ENCODE measurements at regions not wholly inside any gene's neighbourhood (a gene's known extent, or its start where the extent isn't known, plus 50 kb on each side); places are given as distances from the start of the nearest gene placed in this dataset.

DNA sequence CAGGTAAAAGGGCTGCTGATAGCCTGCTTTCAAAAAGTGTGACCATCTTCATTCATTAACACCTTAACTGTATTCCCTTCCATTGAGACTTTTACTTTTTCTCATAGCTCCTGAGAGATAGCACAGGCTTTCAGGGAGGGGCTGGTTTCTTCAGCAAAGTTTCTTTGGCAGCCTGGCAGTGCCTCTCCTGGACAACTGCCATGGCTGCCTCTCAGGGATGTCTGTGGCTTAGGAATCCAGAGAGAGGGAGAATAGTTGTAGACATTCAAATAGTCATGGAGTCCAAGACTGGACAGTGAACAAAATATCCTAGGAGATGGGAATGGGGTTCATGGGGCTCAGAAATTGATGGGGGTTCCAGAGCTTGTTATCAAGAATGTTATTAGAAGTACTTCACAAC lies 81.1 kb downstream of the FAM47B start:
- TF ChIP-seq, protein P1, sequence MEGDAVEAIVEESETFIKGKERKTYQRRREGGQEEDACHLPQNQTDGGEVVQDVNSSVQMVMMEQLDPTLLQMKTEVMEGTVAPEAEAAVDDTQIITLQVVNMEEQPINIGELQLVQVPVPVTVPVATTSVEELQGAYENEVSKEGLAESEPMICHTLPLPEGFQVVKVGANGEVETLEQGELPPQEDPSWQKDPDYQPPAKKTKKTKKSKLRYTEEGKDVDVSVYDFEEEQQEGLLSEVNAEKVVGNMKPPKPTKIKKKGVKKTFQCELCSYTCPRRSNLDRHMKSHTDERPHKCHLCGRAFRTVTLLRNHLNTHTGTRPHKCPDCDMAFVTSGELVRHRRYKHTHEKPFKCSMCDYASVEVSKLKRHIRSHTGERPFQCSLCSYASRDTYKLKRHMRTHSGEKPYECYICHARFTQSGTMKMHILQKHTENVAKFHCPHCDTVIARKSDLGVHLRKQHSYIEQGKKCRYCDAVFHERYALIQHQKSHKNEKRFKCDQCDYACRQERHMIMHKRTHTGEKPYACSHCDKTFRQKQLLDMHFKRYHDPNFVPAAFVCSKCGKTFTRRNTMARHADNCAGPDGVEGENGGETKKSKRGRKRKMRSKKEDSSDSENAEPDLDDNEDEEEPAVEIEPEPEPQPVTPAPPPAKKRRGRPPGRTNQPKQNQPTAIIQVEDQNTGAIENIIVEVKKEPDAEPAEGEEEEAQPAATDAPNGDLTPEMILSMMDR (IDR thresholded peaks at IDR 0.05): no peak
- TF ChIP-seq POLR2A (IDR thresholded peaks at IDR 0.05; ENCODE audit: low read depth) (no peak), POLR2AphosphoS5 (IDR thresholded peaks at IDR 0.05) (no peak), EP300 (IDR thresholded peaks at IDR 0.05) (no peak)
